Kidney epithelial cell (primary cell): ENCODE measurements at regions not wholly inside any gene's neighbourhood (a gene's known extent, or its start where the extent isn't known, plus 50 kb on each side); places are given as distances from the start of the nearest gene placed in this dataset.

Source experiments
- DNase-seq: peaks from one replicate; pipeline ENCODE4 v3.0.0-alpha.2; 2010; ENCODE audit warnings: low read depth
- H3K27me3 ChIP-seq: 2 replicates; pipeline ENCODE4 v1.6.0; 2011; ENCODE audit warnings: low read length; ENCODE audit not compliant: control insufficient read depth, insufficient read depth
- H3K36me3 ChIP-seq: 2 replicates; pipeline ENCODE4 v1.5.1; 2011; ENCODE audit warnings: low read length; ENCODE audit not compliant: control insufficient read depth, insufficient read depth
- H3K4me3 ChIP-seq: 2 replicates; pipeline ENCODE4 v1.5.1; 2011; ENCODE audit warnings: low read depth, mild to moderate bottlenecking, control low read depth, low read length
- TF ChIP-seq, protein P1 (sequence below): IDR thresholded peaks from 2 replicates; pipeline ENCODE4 v1.5.1; 2011; ENCODE audit warnings: mild to moderate bottlenecking, moderate library complexity, low read length, control low read depth, inconsistent platforms; ENCODE audit not compliant: insufficient read depth, poor library complexity, severe bottlenecking

DNA sequence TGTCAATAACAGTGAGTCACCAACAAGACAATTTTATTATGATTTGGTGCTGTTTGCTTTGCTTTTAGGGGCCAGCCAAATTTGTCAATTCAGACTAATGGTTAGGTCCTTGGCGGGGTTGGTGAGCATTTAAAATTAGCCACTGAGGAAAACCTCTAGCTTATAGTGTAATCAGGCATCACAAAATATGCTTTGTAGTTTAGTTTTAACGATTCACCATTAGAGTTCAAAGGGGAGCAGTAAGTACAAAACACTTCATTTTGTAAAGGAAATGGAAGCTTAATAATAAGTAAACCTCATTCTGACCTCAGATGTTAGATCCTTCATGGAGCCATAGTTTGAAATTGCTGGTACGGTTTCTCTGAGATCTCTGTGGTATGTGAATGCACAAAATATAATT, 218.4 kb upstream of the GOLIM4 start:
- DNase-seq = no peak
- Histone ChIP-seq H3K27me3 (no peaks in the 10 kb centered on the region), H3K36me3 (no peaks in the 10 kb centered on the region), H3K4me3 (no peak overlapping the region)
- TF ChIP-seq, protein P1, sequence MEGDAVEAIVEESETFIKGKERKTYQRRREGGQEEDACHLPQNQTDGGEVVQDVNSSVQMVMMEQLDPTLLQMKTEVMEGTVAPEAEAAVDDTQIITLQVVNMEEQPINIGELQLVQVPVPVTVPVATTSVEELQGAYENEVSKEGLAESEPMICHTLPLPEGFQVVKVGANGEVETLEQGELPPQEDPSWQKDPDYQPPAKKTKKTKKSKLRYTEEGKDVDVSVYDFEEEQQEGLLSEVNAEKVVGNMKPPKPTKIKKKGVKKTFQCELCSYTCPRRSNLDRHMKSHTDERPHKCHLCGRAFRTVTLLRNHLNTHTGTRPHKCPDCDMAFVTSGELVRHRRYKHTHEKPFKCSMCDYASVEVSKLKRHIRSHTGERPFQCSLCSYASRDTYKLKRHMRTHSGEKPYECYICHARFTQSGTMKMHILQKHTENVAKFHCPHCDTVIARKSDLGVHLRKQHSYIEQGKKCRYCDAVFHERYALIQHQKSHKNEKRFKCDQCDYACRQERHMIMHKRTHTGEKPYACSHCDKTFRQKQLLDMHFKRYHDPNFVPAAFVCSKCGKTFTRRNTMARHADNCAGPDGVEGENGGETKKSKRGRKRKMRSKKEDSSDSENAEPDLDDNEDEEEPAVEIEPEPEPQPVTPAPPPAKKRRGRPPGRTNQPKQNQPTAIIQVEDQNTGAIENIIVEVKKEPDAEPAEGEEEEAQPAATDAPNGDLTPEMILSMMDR = no peak

DNA sequence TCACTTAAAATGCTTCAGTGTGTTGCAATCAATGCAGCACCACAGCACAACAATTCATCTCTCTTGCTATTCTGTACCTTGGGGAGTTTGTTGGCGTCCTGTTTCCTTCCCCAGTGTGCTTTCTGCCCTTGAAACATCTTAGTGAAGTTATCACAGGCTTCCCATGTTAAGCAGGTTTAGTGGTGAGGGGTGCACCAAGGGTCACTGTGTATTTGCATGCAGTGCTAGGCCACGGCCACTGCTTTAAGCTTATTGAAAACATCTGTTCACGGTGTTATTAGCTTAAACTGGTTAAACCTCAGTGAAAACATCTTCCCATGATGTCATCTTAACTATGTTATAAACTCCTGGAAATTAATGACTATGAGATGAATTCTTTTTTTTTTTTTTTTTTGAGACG, 217.3 kb upstream of the GOLIM4 start:
- H3K36me3 ChIP-seq = no peaks in the 10 kb centered on the region
- TF ChIP-seq, protein P1 = no peak
- no peak for DNase-seq
- H3K4me3 ChIP-seq = no peak overlapping the region
- H3K27me3 ChIP-seq = no peaks in the 10 kb centered on the region

DNA sequence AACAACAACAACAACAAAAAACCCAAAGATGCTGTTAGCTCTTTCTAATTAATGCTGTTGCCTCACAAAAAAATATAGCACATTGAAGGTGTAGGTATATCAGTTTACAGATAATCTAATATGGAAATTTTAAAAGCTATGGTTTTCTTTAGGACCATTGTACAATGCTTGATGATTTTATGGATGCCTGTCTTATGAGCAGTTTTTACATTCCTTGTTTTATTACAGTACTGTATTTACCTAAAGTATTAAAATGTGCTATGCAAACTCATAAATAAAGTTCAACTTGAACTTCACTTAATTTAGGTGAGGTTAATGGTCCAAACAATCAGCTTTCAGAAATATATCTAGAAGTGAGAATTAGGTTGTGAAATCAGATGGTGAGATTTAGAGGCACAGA, 212.2 kb upstream of the GOLIM4 start:
- TF ChIP-seq, protein P1 = no peak
- H3K36me3 ChIP-seq = no peaks in the 10 kb centered on the region
- no peaks in the 10 kb centered on the region for H3K27me3 ChIP-seq
- H3K4me3 ChIP-seq = no peak overlapping the region
- DNase-seq = no peak

DNA sequence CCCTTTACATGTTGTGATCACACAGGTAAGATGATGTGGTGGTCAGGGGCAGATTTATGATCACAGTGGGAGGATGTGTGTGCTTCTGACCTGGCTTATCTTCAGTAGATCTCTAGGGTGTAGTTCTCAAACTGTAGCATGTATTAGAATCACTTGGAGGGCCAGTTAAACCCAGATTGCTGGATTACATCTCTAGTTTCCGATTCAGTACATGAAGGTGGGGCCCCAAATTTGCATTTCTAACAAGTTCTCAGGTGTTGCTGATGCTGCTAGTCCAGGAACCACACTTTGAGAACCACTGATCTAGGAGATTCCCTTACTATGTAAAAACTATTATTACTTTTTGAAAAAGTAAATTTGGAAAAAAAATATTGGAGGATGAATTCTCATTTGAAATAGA, 199.3 kb upstream of the GOLIM4 start:
- TF ChIP-seq, protein P1 = no peak
- H3K27me3 ChIP-seq = no peaks in the 10 kb centered on the region
- H3K36me3 ChIP-seq = no peaks in the 10 kb centered on the region
- no peak for DNase-seq
- H3K4me3 ChIP-seq = no peak overlapping the region

DNA sequence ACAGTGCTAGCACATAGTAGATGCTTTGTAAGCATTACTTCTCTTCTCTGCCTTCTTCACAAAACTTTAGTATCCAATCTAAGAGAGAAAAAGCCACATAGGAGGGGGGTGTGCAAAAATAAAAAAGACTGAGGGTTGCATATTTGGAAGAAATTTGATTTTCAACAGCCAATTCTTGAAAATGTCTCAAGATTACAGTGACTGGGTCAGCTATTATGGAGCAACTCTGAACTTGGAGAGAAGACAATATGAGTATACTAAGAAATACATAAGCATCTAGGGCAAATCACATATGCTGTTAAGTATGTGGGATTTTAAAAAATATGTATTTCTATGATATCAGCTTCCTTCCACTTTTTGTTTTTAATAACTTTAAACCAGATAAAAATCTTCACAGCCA, 196.6 kb upstream of the GOLIM4 start:
- TF ChIP-seq, protein P1 = no peak
- Histone ChIP-seq H3K4me3 (no peak overlapping the region), H3K36me3 (no peaks in the 10 kb centered on the region), H3K27me3 (no peaks in the 10 kb centered on the region)
- DNase-seq = no peak

DNA sequence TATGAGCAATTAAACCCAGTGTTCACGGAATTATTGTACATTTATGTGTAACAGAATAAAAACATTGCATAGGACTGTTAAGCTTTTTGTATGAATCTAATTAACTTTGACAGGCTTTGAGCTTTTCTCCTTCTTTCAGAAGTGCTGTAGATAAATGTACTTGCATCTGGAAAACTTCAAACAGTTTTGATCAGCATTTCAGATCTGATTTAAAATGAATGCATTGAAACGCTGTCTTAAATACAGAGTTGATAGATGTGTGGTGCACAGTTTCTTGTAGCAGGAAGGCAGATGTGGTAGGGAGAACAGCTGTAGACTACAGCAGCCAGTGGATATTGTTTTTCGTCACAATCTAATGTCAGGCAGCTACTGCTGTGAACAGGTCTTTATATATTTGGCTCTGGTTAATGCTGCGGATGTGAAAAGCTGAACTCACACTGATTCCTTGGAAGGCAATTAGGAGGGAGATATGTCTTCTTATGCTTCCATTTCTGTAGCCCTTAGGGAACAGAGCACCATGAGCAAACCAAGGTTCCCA, 193.8 kb upstream of the GOLIM4 start:
- H3K36me3 ChIP-seq = no peaks in the 10 kb centered on the region
- no peak overlapping the region for H3K4me3 ChIP-seq
- TF ChIP-seq, protein P1 = no peak
- H3K27me3 ChIP-seq = no peaks in the 10 kb centered on the region
- no peak for DNase-seq
